T1000 (cell line): ENCODE measurements at regions not wholly inside any gene's neighbourhood (a gene's known extent, or its start where the extent isn't known, plus 50 kb on each side); places are given as distances from the start of the nearest gene placed in this dataset.

ENCODE experiments used
- DNase-seq: peaks from one replicate; lab custom pipeline; 2025; ENCODE audit warnings: mixed read lengths; lab: John Stamatoyannopoulos, UW

GRCh38 chr17:13740686-13741085, 139.0 kb upstream of the HS3ST3A1 start:
- no peak for DNase-seq

GRCh38 chr17:13741744-13742143, 140.0 kb upstream of the HS3ST3A1 start:
- DNase-seq, result no peak

GRCh38 chr17:13743906-13744305, 142.2 kb upstream of the HS3ST3A1 start:
- DNase-seq, result no peak

- no peak for DNase-seq
These were observed 144.7 kb upstream of the HS3ST3A1 start for GRCh38 chr17:13746404-13746803.

GRCh38 chr17:13749166-13749890, 147.6 kb upstream of the HS3ST3A1 start:
- no peak for DNase-seq

- DNase-seq, result no peak
These were observed 148.1 kb upstream of the HS3ST3A1 start for GRCh38 chr17:13749891-13750235.

- DNase-seq, result no peak
These were observed 149.4 kb upstream of the HS3ST3A1 start for GRCh38 chr17:13750816-13751793.

GRCh38 chr17:13753154-13753553, 151.4 kb upstream of the HS3ST3A1 start:
- DNase-seq, result no peak

GRCh38 chr17:13753771-13754170, 152.0 kb upstream of the HS3ST3A1 start:
- DNase-seq, result no peak

GRCh38 chr17:13755851-13756250, 154.1 kb upstream of the HS3ST3A1 start:
- DNase-seq, result no peak

GRCh38 chr17:13756763-13757162, 155.0 kb upstream of the HS3ST3A1 start:
- no peak for DNase-seq

GRCh38 chr17:13757871-13758270, 156.1 kb upstream of the HS3ST3A1 start:
- DNase-seq, result no peak

- DNase-seq, result no peak
These were observed 158.0 kb upstream of the HS3ST3A1 start for GRCh38 chr17:13759518-13760335.

GRCh38 chr17:13761038-13761603, 159.4 kb upstream of the HS3ST3A1 start:
- DNase-seq, result no peak

- no peak for DNase-seq
These were observed 164.0 kb upstream of the HS3ST3A1 start for GRCh38 chr17:13765701-13766100.

GRCh38 chr17:13770702-13771101, 169.0 kb upstream of the HS3ST3A1 start:
- DNase-seq, result no peak

GRCh38 chr17:13775450-13775849, 173.7 kb upstream of the HS3ST3A1 start:
- no peak for DNase-seq

GRCh38 chr17:13776027-13776551, 174.4 kb upstream of the HS3ST3A1 start:
- no peak for DNase-seq

GRCh38 chr17:13777003-13777402, 175.3 kb upstream of the HS3ST3A1 start:
- DNase-seq, result no peak

- no peak for DNase-seq
These were observed 182.8 kb upstream of the HS3ST3A1 start for GRCh38 chr17:13784434-13785095.

GRCh38 chr17:13785981-13786598, 184.4 kb upstream of the HS3ST3A1 start:
- DNase-seq, result peak; percentile 55
